GM12872 (cell line): ENCODE measurements at regions not wholly inside any gene's neighbourhood (a gene's known extent, or its start where the extent isn't known, plus 50 kb on each side); places are given as distances from the start of the nearest gene placed in this dataset.

Source experiments
- CTCF ChIP-seq: IDR thresholded peaks from 3 replicates; pipeline ENCODE4 v1.5.1; 2011; ENCODE audit warnings: low read depth, mild to moderate bottlenecking, low read length, moderate library complexity; ENCODE audit not compliant: insufficient read depth

- TF ChIP-seq CTCF: no peak
Measured at GRCh38 chr20:55685841-55686240, 319.5 kb downstream of the CBLN4 start.

GRCh38 chr20:55685425-55685824, 319.9 kb downstream of the CBLN4 start:
- no peak for TF ChIP-seq CTCF

- no peak for TF ChIP-seq CTCF
Measured at GRCh38 chr20:55684578-55684977, 320.7 kb downstream of the CBLN4 start.

- no peak for TF ChIP-seq CTCF
Measured at GRCh38 chr20:55678970-55679667, 326.2 kb downstream of the CBLN4 start.

GRCh38 chr20:55678126-55678525, 327.2 kb downstream of the CBLN4 start:
- no peak for TF ChIP-seq CTCF

- TF ChIP-seq CTCF: no peak
Measured at GRCh38 chr20:55677011-55677410, 328.3 kb downstream of the CBLN4 start.

- no peak for TF ChIP-seq CTCF
Measured at GRCh38 chr20:55676097-55676496, 329.2 kb downstream of the CBLN4 start.

- TF ChIP-seq CTCF: no peak
Measured at GRCh38 chr20:55668631-55669030, 336.7 kb downstream of the CBLN4 start.
